ENCODE measurements at regions not wholly inside any gene's neighbourhood (a gene's known extent, or its start where the extent isn't known, plus 50 kb on each side); places are given as distances from the start of the nearest gene placed in this dataset.

DNA sequence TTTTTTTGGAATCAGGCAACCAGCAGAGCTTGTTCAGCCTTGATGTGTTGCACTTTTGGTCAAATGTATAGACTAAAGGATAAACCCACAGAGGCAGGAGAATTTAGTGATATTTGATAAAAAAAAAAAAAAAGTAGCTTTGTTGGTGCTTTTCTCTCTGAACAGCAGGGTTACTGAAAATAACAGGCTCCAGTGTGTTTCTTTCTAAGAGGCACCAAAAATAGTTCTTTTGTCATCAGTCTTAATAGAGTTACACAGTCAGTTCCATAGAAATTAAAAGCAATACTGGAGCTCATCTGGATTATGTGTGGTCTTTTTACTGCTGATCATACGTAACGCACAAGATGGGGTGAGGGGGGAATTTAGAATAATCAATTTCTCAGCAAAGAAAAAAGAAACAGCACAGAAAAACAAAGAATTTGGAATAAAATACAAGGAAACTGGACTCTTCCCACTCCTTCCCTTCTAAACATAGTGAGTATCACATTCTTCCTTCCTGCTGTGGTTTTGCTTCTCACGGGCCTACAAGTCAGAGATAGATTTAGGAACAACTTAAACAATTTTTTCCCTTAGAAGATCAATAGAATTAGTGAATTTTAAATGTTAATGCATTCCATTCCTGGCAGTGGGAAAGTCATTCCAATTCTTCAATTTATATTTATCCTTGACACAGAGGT is 178.8 kb upstream of the AKR1E2 start:
- TF ChIP-seq CTCF (IDR thresholded peaks at IDR 0.05): no peak
- TF ChIP-seq EZH2 (IDR thresholded peaks at IDR 0.05; ENCODE audit: borderline replicate concordance, insufficient read depth, low read depth, low read length, poor library complexity, severe bottlenecking): no peak

All from B cell (primary cell).